Endodermal cell (in vitro differentiated cells): ENCODE measurements at regions not wholly inside any gene's neighbourhood (a gene's known extent, or its start where the extent isn't known, plus 50 kb on each side); places are given as distances from the start of the nearest gene placed in this dataset.

Experiments used
- DNase-seq: peaks from one replicate; pipeline ENCODE4 v3.0.0-alpha.2; 2017
- H3K27ac ChIP-seq: 2 replicates; pipeline ENCODE4 v1.5.1; 2013; ENCODE audit warnings: mild to moderate bottlenecking, low read depth, low read length, moderate library complexity
- H3K27me3 ChIP-seq: 2 replicates; pipeline ENCODE4 v1.6.1; 2013; ENCODE audit warnings: mild to moderate bottlenecking, low read length, moderate library complexity; ENCODE audit not compliant: insufficient read depth, control insufficient read depth, poor library complexity, severe bottlenecking
- H3K36me3 ChIP-seq: 2 replicates; pipeline ENCODE4 v1.7.0; 2013; ENCODE audit warnings: mild to moderate bottlenecking, low read length, moderate library complexity; ENCODE audit not compliant: control insufficient read depth, insufficient read depth
- H3K4me1 ChIP-seq: one replicate; pipeline ENCODE4 v1.7.0; 2013; ENCODE audit warnings: low read length; ENCODE audit not compliant: control insufficient read depth, insufficient read depth
- H3K4me3 ChIP-seq: 2 replicates; pipeline ENCODE4 v1.5.1; 2013; ENCODE audit warnings: mild to moderate bottlenecking, low read length, moderate library complexity
- H3K9ac ChIP-seq: 2 replicates; pipeline ENCODE4 v1.6.1; 2013; ENCODE audit warnings: mild to moderate bottlenecking, low read length, moderate library complexity; ENCODE audit not compliant: poor library complexity, severe bottlenecking; ENCODE audit errors: extremely low read depth
- H3K9me3 ChIP-seq: 2 replicates; pipeline ENCODE4 v1.6.1; 2013; ENCODE audit warnings: mild to moderate bottlenecking, low read length, moderate library complexity; ENCODE audit not compliant: control insufficient read depth
- H3K27ac Mint-ChIP-seq: 2 replicates; pipeline ENCODE4 v1.8.0; 2020; ENCODE audit warnings: mixed read lengths
- H3K27me3 Mint-ChIP-seq: 2 replicates; pipeline ENCODE4 v1.8.0; 2021; ENCODE audit warnings: mild to moderate bottlenecking, mixed read lengths; ENCODE audit not compliant: insufficient read depth
- H3K36me3 Mint-ChIP-seq: 2 replicates; pipeline ENCODE4 v1.8.0; 2020; ENCODE audit warnings: low read depth, mixed read lengths
- H3K4me1 Mint-ChIP-seq: 2 replicates; pipeline ENCODE4 v1.8.0; 2020; ENCODE audit warnings: mixed read lengths
- H3K4me3 Mint-ChIP-seq: 2 replicates; pipeline ENCODE4 v1.8.0; 2020; ENCODE audit warnings: mild to moderate bottlenecking, moderate library complexity, mixed read lengths
- H3K9me3 Mint-ChIP-seq: 2 replicates; pipeline ENCODE4 v1.8.0; 2020; ENCODE audit warnings: mild to moderate bottlenecking, mixed read lengths
- CTCF ChIP-seq: fragments of 200-600 bp; sonication (generic); conservative IDR thresholded peaks from 2 replicates; pipeline ENCODE4 v1.5.0; 2021; ENCODE audit warnings: antibody characterized with exemption, mild to moderate bottlenecking
- WGBS, 2 experiments: methylation state at CpG; one replicate each; pipeline versions ENCODE4 v1.1.5 to v1.1.7; 2013; ENCODE audit warnings: missing lambda C conversion rate in 2 of 2, mixed read lengths in 1 of 2; ENCODE audit not compliant: insufficient coverage in 1 of 2, insufficient read length in 1 of 2; 5-methylcytosine and 5-hydroxymethylcytosine counted together

- DNase-seq = no peak
- Mint-ChIP-seq H3K9me3 (no peaks in the 10 kb centered on the region), H3K27me3 (no peaks in the 10 kb centered on the region), H3K4me3 (no peak overlapping the region), H3K4me1 (peaks cover 5% of the 10 kb centered on the region), H3K36me3 (no peaks in the 10 kb centered on the region), H3K27ac (no peak overlapping the region)
- Histone ChIP-seq H3K4me3 (no peak overlapping the region), H3K9me3 (no peaks in the 10 kb centered on the region), H3K27me3 (no peaks in the 10 kb centered on the region), H3K9ac (no peak overlapping the region), H3K27ac (no peak overlapping the region), H3K36me3 (no peaks in the 10 kb centered on the region), H3K4me1 (no peaks in the 10 kb centered on the region)
- TF ChIP-seq CTCF = no peak
- WGBS, 2 experiments = 84% methylated on average over 4 of the region's 5 CpGs; no CpG with 5 or more reads in 1 of the 2 experiments
Measured at GRCh38 chr10:130835068-130835467, 476.5 kb downstream of the TCERG1L start.

DNA sequence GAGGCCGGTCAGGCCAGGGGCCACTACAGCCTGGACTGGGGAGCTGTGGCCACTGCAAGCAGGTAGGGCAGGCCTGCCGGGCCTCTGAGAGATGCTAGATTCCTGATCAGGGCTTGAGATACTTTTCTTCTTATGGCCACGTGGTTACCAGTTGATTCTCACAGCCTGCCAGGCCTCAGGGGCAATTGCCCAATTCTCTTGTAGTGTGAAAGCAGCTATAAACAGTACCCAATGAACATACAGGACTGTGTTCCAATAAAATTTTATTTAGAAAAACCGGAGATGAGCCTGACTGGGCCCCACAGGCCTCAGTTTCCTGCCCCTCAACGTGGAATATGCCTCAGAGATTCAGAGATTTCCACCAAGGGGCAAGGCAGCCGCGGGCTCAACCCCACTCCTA is 475.2 kb downstream of the TCERG1L start:
- WGBS, 2 experiments = 84 to 91% methylated on average over 7 of the region's 7 CpGs

DNA sequence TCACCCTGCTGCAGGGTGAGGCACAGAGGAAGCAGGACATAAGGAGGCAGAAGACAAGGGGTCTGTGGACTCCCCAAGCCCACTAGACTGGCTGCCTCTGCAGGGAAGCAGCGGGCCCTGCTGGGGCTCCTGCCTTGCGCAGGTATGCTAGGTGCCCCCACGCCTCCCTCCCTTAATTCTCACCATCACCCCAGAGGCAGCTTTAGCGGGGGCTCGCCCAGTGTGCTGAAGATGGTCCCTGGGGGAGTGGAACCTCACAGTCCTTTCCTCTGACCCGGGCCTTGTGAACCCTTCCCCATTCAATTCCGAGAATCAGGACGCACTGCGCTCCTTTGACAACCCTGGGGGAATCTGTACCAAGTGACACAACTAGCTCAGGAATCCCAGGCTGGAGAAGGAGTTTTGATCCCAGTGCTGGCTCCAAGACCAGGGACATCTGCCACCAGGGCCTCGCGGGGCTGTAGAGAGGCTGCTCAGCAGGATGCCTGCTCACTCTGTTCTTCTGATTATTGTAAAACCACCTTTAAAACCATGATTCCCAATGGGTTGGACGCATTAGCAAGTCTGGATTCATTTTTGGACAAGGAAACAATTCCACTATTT is 468.4 kb downstream of the TCERG1L start:
- Histone ChIP-seq H3K27ac (no peak overlapping the region), H3K36me3 (no peaks in the 10 kb centered on the region), H3K9me3 (no peaks in the 10 kb centered on the region), H3K4me3 (no peak overlapping the region), H3K9ac (no peak overlapping the region), H3K4me1 (no peaks in the 10 kb centered on the region), H3K27me3 (no peaks in the 10 kb centered on the region)
- Mint-ChIP-seq H3K4me3 (no peak overlapping the region), H3K9me3 (no peaks in the 10 kb centered on the region), H3K27me3 (peaks cover 7% of the 10 kb centered on the region), H3K4me1 (peaks cover 9% of the 10 kb centered on the region), H3K36me3 (no peaks in the 10 kb centered on the region), H3K27ac (no peak overlapping the region)
- TF ChIP-seq CTCF = no peak
- 90 to 94% methylated on average over 6 to 12 of the region's 12 CpGs for WGBS, 2 experiments
- DNase-seq = no peak

More for the DNA sequence above, 475.2 kb downstream of the TCERG1L start:
- H3K9me3 ChIP-seq = no peaks in the 10 kb centered on the region
- no peak for DNase-seq
- no peaks in the 10 kb centered on the region for H3K9me3 Mint-ChIP-seq
- H3K36me3 Mint-ChIP-seq = no peaks in the 10 kb centered on the region
- no peaks in the 10 kb centered on the region for H3K27me3 ChIP-seq
- H3K4me1 ChIP-seq = no peaks in the 10 kb centered on the region
- H3K27ac ChIP-seq = no peak overlapping the region
- H3K4me1 Mint-ChIP-seq = peaks cover 5% of the 10 kb centered on the region
- no peak overlapping the region for H3K27ac Mint-ChIP-seq
- no peak for TF ChIP-seq CTCF
- H3K36me3 ChIP-seq = no peaks in the 10 kb centered on the region
- no peak overlapping the region for H3K4me3 Mint-ChIP-seq
- no peak overlapping the region for H3K9ac ChIP-seq
- H3K4me3 ChIP-seq = no peak overlapping the region
- H3K27me3 Mint-ChIP-seq = no peaks in the 10 kb centered on the region
